Stimulated activated naive B cell treated with anti-CD40 and anti-IgM and Interleukin-4, amounts not matched to agents 10 μg/mL and 1 μg/mL and 100 μg/mL, for 72 hours (primary cell): ENCODE measurements at regions not wholly inside any gene's neighbourhood (a gene's known extent, or its start where the extent isn't known, plus 50 kb on each side); places are given as distances from the start of the nearest gene placed in this dataset.
A peak's percentile ranks its signal among the peaks of the same experiment; 100 is the strongest.

Experiments
- ATAC-seq, 2 donors: fragments of 150-1000 bp; cut with Tn5 transposase; replicated peaks; 2 replicates each; pipeline ENCODE4 v1.10.0; 2021; ENCODE audit warnings: moderate library complexity in 1 of 2
- DNase-seq: peaks from one replicate; pipeline ENCODE4 v3.0.0; 2021
- H3K27ac Mint-ChIP-seq: one replicate; pipeline ENCODE4 v1.8.0; 2022; ENCODE audit warnings: mild to moderate bottlenecking, mixed read lengths
- H3K27me3 Mint-ChIP-seq, 2 donors: one replicate each; pipeline ENCODE4 v1.8.0; 2022; ENCODE audit warnings: mixed read lengths in 2 of 2
- H3K36me3 Mint-ChIP-seq, 2 donors: one replicate each; pipeline ENCODE4 v1.8.0; 2022; ENCODE audit warnings: mixed read lengths in 2 of 2, mild to moderate bottlenecking in 1 of 2
- H3K4me1 Mint-ChIP-seq, 2 donors: one replicate each; pipeline ENCODE4 v1.8.0; 2022; ENCODE audit warnings: mixed read lengths in 2 of 2, mild to moderate bottlenecking in 1 of 2
- H3K4me3 Mint-ChIP-seq, 2 donors: one replicate each; pipeline ENCODE4 v1.8.0; 2022; ENCODE audit warnings: mild to moderate bottlenecking in 2 of 2, mixed read lengths in 2 of 2, moderate library complexity in 1 of 2
- H3K9me3 Mint-ChIP-seq, 2 donors: one replicate each; pipeline ENCODE4 v1.8.0; 2022; ENCODE audit warnings: mixed read lengths in 2 of 2, mild to moderate bottlenecking in 1 of 2

DNA sequence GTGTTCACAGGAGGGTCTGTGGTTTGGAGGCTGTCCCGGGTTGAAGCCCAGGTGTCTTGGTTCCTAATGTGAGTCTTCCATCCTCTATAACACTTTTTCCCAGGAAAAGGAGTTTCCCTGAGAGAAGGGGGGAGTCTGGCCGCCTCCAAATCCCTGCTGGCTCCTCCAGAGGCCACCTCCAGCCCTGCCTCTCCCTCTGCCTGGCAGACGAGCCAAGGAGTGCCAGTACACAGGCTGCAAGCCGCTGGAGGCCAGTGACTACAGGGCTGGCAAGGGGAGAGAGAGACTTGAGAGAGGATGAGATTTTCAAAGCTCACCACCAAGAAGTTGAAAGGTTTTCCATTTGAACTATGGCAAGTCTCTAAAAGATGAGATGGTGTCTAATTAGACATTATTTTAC lies 154.2 kb upstream of the ID2 start:
- peaks cover 37 to 61% of the 10 kb centered on the region in 2 donors for H3K4me1 Mint-ChIP-seq
- no peak overlapping the region for H3K4me3 Mint-ChIP-seq
- no peak overlapping the region for H3K27ac Mint-ChIP-seq
- no peak for DNase-seq
- peaks cover 15 to 19% of the 10 kb centered on the region in 2 donors for H3K9me3 Mint-ChIP-seq
- peaks cover 47 to 53% of the 10 kb centered on the region in 2 donors for H3K27me3 Mint-ChIP-seq
- peaks cover 15 to 19% of the 10 kb centered on the region in 2 donors for H3K36me3 Mint-ChIP-seq
- ATAC-seq = no peak

GRCh38 chr2:8528863-8529262 lies 153.0 kb upstream of the ID2 start:
- peaks cover 14 to 19% of the 10 kb centered on the region in 2 donors for H3K36me3 Mint-ChIP-seq
- DNase-seq (no peak), ATAC-seq (no peak)
- H3K27me3 Mint-ChIP-seq = peaks cover 41 to 44% of the 10 kb centered on the region in 2 donors
- peaks cover 28 to 49% of the 10 kb centered on the region in 2 donors for H3K4me1 Mint-ChIP-seq
- H3K9me3 Mint-ChIP-seq = peaks cover 16 to 22% of the 10 kb centered on the region in 2 donors
- H3K4me3 Mint-ChIP-seq = no peak overlapping the region
- no peak overlapping the region for H3K27ac Mint-ChIP-seq

DNA sequence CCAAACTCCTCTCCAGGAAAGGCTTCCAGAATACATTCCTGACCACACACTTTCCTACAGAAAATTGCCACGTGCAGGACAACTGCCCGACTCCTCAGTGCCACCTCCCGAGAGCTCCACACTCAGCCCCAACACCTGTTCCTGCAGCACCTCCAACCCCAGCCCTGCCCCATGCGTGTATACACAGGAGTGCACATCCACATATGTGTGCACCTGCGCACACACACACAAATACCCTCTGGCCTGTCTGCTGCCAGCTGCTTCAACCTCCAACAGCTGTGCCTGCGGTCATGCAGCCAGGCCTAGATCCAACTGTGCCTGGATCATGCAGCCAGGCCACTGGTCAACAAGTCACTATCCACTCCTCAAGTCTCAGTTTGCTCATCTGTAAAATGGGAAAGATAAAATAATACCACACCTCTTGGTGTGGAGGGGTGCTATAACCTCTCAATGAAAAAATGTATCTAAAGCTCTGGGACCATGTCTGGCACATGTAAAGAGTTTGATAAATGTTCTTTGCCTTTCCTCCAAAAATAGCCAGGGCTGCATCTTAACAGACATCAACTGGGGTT lies 152.1 kb upstream of the ID2 start:
- ATAC-seq (no peak), DNase-seq (no peak)
- Mint-ChIP-seq H3K27me3 (peaks cover 34 to 41% of the 10 kb centered on the region in 2 donors), H3K36me3 (peaks cover 16 to 19% of the 10 kb centered on the region in 2 donors), H3K9me3 (peaks cover 16 to 22% of the 10 kb centered on the region in 2 donors), H3K4me3 (no peak overlapping the region), H3K27ac (peak overlapping the region; percentile 32), H3K4me1 (peaks cover 32 to 47% of the 10 kb centered on the region in 2 donors)

DNA sequence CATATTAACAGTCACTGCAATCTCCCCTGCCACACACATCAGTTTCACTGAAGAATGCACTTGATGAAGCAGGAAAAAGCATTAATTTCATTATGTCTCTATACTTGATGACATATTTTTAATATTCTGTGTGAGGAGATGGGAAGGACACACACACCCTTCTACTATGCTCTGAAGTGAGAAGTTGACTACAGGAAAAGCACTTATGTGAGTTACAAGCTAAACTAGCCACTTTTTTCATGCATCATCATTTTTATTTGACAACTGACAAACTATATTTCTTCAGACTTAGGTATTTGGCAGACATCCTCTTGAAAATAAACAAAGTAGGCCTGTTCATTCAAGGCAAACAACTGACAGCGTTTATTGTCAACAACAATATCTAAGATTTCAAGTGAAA lies 150.4 kb upstream of the ID2 start:
- Mint-ChIP-seq H3K4me1 (peaks cover 30 to 47% of the 10 kb centered on the region in 2 donors), H3K27ac (no peak overlapping the region), H3K4me3 (no peak overlapping the region), H3K36me3 (peaks cover 18 to 19% of the 10 kb centered on the region in 2 donors), H3K9me3 (peaks cover 16 to 22% of the 10 kb centered on the region in 2 donors), H3K27me3 (peaks cover 41 to 43% of the 10 kb centered on the region in 2 donors)
- ATAC-seq (no peak), DNase-seq (no peak)

DNA sequence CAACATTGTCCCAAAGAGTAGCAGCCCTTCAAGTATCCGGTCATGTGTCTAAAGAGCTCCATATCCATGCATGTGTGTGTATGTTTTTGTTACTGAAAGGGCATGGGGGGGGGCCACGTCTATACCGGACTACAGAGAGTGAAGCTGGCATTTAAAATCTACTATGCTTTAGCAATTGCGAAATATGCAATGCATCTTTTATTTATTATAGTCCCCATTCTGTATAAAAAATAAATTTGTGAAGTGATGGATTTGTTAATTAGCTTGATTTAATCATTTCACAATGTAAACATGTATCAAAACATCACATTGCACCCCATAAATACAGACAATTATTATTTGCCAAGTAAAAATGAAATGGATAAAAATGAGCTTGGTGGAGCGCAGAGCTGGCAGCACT lies 149.4 kb upstream of the ID2 start:
- peaks cover 18 to 19% of the 10 kb centered on the region in 2 donors for H3K36me3 Mint-ChIP-seq
- peak overlapping the region; percentile 70 for H3K27ac Mint-ChIP-seq
- H3K27me3 Mint-ChIP-seq = peaks cover 39 to 40% of the 10 kb centered on the region in 2 donors
- no peak for ATAC-seq
- no peak overlapping the region for H3K4me3 Mint-ChIP-seq
- peaks cover 16 to 22% of the 10 kb centered on the region in 2 donors for H3K9me3 Mint-ChIP-seq
- no peak for DNase-seq
- H3K4me1 Mint-ChIP-seq = peaks cover 27 to 46% of the 10 kb centered on the region in 2 donors

- Mint-ChIP-seq H3K27me3 (peaks cover 31 to 32% of the 10 kb centered on the region in 2 donors), H3K36me3 (peaks cover 18 to 19% of the 10 kb centered on the region in 2 donors)
- ATAC-seq = no peak
Measured at GRCh38 chr2:8533923-8534322, 147.9 kb upstream of the ID2 start.

GRCh38 chr2:8534386-8534728 lies 147.5 kb upstream of the ID2 start:
- Mint-ChIP-seq H3K4me1 (peaks cover 37 to 54% of the 10 kb centered on the region in 2 donors), H3K27ac (no peak overlapping the region), H3K27me3 (peaks cover 31 to 35% of the 10 kb centered on the region in 2 donors), H3K36me3 (peaks cover 18 to 19% of the 10 kb centered on the region in 2 donors), H3K4me3 (no peak overlapping the region), H3K9me3 (peaks cover 16 to 22% of the 10 kb centered on the region in 2 donors)
- ATAC-seq (no peak), DNase-seq (no peak)

More at GRCh38 chr2:8533923-8534322, 147.9 kb upstream of the ID2 start:
- peaks cover 16 to 22% of the 10 kb centered on the region in 2 donors for H3K9me3 Mint-ChIP-seq
- peaks cover 35 to 49% of the 10 kb centered on the region in 2 donors for H3K4me1 Mint-ChIP-seq
- H3K27ac Mint-ChIP-seq = no peak overlapping the region
- DNase-seq = no peak
- no peak overlapping the region for H3K4me3 Mint-ChIP-seq

DNA sequence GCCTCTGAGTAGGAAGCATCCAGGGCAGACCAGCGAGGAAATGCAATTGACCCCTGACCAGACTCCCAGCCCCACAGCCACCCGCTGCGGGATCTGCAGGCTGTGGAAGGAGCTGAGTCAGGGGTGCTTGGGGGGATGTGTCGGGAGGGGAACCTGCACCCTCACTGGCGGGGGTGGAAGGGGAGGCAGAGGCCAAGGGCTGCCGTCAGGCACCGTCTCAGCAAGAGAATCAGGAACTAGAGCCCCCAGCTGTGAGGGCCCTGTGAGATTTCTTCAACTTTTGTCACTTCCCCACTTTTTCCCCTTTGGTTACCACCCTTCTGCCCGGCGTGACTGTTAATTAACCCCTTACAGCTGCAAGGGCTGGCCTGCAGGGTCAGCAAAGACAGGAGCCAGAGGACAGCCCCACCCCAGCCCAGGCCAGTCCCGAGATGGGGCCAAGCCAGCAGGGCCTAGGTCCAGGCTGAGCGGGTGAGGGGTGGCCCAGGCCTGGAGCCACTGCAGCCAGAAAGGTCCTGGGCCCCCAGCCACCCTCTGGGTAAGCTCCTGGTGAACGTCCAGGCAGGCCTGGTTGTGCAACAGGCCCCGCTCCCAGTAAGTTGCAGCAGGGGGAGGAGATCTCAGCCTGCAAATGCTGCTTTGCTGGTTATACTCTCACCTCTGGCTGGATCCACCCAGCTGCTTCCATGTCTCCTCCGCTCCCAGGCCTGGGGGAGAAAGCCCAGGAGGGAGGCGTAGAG lies 147.0 kb upstream of the ID2 start:
- peaks cover 26 to 35% of the 10 kb centered on the region in 2 donors for H3K27me3 Mint-ChIP-seq
- peak overlapping the region; percentile 25 for H3K27ac Mint-ChIP-seq
- ATAC-seq (peak; percentile 71 to 80), DNase-seq (peak; percentile 39)
- H3K4me3 Mint-ChIP-seq = no peak overlapping the region
- peaks cover 13 to 15% of the 10 kb centered on the region in 2 donors for H3K36me3 Mint-ChIP-seq
- peaks cover 13 to 18% of the 10 kb centered on the region in 2 donors for H3K9me3 Mint-ChIP-seq
- peaks cover 39 to 55% of the 10 kb centered on the region in 2 donors for H3K4me1 Mint-ChIP-seq

GRCh38 chr2:8535469-8535795 lies 146.4 kb upstream of the ID2 start:
- H3K4me1 Mint-ChIP-seq = peaks cover 44 to 60% of the 10 kb centered on the region in 2 donors
- peak; percentile 6 to 21 for ATAC-seq
- DNase-seq = no peak
- H3K4me3 Mint-ChIP-seq = peak overlapping the region in 1 of 2 donors; percentile 62
- H3K27ac Mint-ChIP-seq = peak overlapping the region; percentile 25
- H3K9me3 Mint-ChIP-seq = peaks cover 13 to 15% of the 10 kb centered on the region in 2 donors
- peaks cover 28 to 36% of the 10 kb centered on the region in 2 donors for H3K27me3 Mint-ChIP-seq
- peaks cover 13% of the 10 kb centered on the region in 2 donors for H3K36me3 Mint-ChIP-seq

GRCh38 chr2:8535821-8536685 lies 145.8 kb upstream of the ID2 start:
- Mint-ChIP-seq H3K27me3 (peaks cover 31 to 35% of the 10 kb centered on the region in 2 donors), H3K36me3 (peaks cover 11% of the 10 kb centered on the region in 2 donors), H3K27ac (peak overlapping the region; percentile 86), H3K9me3 (peaks cover 9 to 12% of the 10 kb centered on the region in 2 donors), H3K4me1 (peaks cover 51 to 66% of the 10 kb centered on the region in 2 donors), H3K4me3 (peak overlapping the region; percentile 30 to 62)
- ATAC-seq (peak; percentile 27 to 30), DNase-seq (no peak)

GRCh38 chr2:8536686-8537561 lies 144.9 kb upstream of the ID2 start:
- Mint-ChIP-seq H3K9me3 (peaks cover 6 to 10% of the 10 kb centered on the region in 2 donors), H3K4me3 (no peak overlapping the region), H3K27ac (peak overlapping the region; percentile 80), H3K36me3 (peaks cover 7 to 12% of the 10 kb centered on the region in 2 donors), H3K4me1 (peaks cover 57 to 75% of the 10 kb centered on the region in 2 donors), H3K27me3 (peaks cover 32 to 40% of the 10 kb centered on the region in 2 donors)
- ATAC-seq (no peak), DNase-seq (no peak)

- Mint-ChIP-seq H3K27ac (peak overlapping the region; percentile 56), H3K4me1 (peaks cover 61 to 82% of the 10 kb centered on the region in 2 donors), H3K9me3 (peaks cover 3 to 4% of the 10 kb centered on the region in 2 donors), H3K27me3 (peaks cover 32 to 48% of the 10 kb centered on the region in 2 donors), H3K36me3 (peaks cover 6 to 9% of the 10 kb centered on the region in 2 donors), H3K4me3 (no peak overlapping the region)
- DNase-seq = no peak
- ATAC-seq = no peak
Measured at GRCh38 chr2:8537562-8538155, 144.2 kb upstream of the ID2 start.

DNA sequence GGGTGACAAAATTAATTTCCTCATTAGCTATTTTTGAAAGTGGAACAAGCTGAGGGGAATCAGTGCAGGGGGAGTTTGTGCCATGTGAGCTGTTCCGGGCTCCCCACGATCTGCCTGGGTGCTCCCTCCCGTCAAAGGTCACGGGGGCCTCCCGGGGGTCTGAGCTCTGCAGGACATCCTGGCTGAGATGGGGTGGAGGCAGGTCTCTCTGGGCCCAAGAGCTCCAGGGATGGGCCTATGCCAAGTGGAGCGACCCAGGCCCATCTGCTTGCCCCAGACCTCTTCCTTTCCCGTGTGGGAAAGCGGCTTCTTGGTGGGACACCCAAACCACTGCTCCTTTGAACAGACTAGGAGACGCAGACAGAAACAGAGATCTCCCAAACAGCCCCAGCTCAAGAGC lies 143.3 kb upstream of the ID2 start:
- DNase-seq = no peak
- H3K27ac Mint-ChIP-seq = peak overlapping the region; percentile 34

More for the DNA sequence above, 143.3 kb upstream of the ID2 start:
- ATAC-seq = no peak
- peaks cover 0 to 2% of the 10 kb centered on the region in 2 donors for H3K9me3 Mint-ChIP-seq
- H3K4me3 Mint-ChIP-seq = peak overlapping the region in 1 of 2 donors; percentile 39
- H3K27me3 Mint-ChIP-seq = peaks cover 26 to 48% of the 10 kb centered on the region in 2 donors
- H3K4me1 Mint-ChIP-seq = peaks cover 66 to 91% of the 10 kb centered on the region in 2 donors
- H3K36me3 Mint-ChIP-seq = peaks cover 4 to 9% of the 10 kb centered on the region in 2 donors
